ENCODE measurements at regions not wholly inside any gene's neighbourhood (a gene's known extent, or its start where the extent isn't known, plus 50 kb on each side); places are given as distances from the start of the nearest gene placed in this dataset.

GRCh38 chr13:40290758-40291157, 375.7 kb downstream of the FOXO1 start:
- TF ChIP-seq CTCF (IDR thresholded peaks at IDR 0.05): no peak

GRCh38 chr13:40292108-40292507, 374.3 kb downstream of the FOXO1 start:
- no peak for TF ChIP-seq CTCF (IDR thresholded peaks at IDR 0.05)

GRCh38 chr13:40292536-40292935, 373.9 kb downstream of the FOXO1 start:
- TF ChIP-seq CTCF (IDR thresholded peaks at IDR 0.05): no peak

GRCh38 chr13:40302351-40302750, 364.1 kb downstream of the FOXO1 start:
- no peak for TF ChIP-seq CTCF (IDR thresholded peaks at IDR 0.05)

- no peak for TF ChIP-seq CTCF (IDR thresholded peaks at IDR 0.05)
Measured at GRCh38 chr13:40304391-40304790, 362.1 kb downstream of the FOXO1 start.

- TF ChIP-seq CTCF (IDR thresholded peaks at IDR 0.05): no peak
Measured at GRCh38 chr13:40306817-40307216, 359.6 kb downstream of the FOXO1 start.

GRCh38 chr13:40309881-40310280, 356.6 kb downstream of the FOXO1 start:
- no peak for TF ChIP-seq CTCF (IDR thresholded peaks at IDR 0.05)

GRCh38 chr13:40311356-40312101, 354.9 kb downstream of the FOXO1 start:
- TF ChIP-seq CTCF (IDR thresholded peaks at IDR 0.05): no peak
